CD4-positive, alpha-beta memory T cell (primary cell): ENCODE measurements at regions not wholly inside any gene's neighbourhood (a gene's known extent, or its start where the extent isn't known, plus 50 kb on each side); places are given as distances from the start of the nearest gene placed in this dataset.

ENCODE experiments used
- CTCF ChIA-PET: fragments of 350-600 bp; sonication (Branson Sonifier 250); formaldehyde crosslinking; loops from one replicate; lab custom pipeline; 2021; ENCODE audit warnings: inconsistent platforms; ENCODE audit not compliant: partially characterized antibody; lab: Charles Lee
- POLR2A ChIA-PET: fragments of 350-600 bp; sonication (Branson Sonifier 250); formaldehyde crosslinking; loops from one replicate; lab custom pipeline; 2021; ENCODE audit not compliant: partially characterized antibody; lab: Charles Lee
- DNase-seq, 5 donors: peaks; one replicate each; pipeline versions ENCODE4 v3.0.0 to v3.0.0-alpha.2; 2020 to 2022; ENCODE audit warnings: mixed read lengths in 1 of 5
- H3K27ac ChIP-seq: one replicate; pipeline ENCODE4 v1.7.0; 2013; ENCODE audit warnings: low read depth, low read length
- H3K27me3 ChIP-seq: 2 replicates; pipeline ENCODE4 v1.7.0; 2013; ENCODE audit warnings: mild to moderate bottlenecking, low read length, moderate library complexity; ENCODE audit not compliant: insufficient read depth
- H3K36me3 ChIP-seq: 2 replicates; pipeline ENCODE4 v1.7.0; 2013; ENCODE audit warnings: mild to moderate bottlenecking, low read length, moderate library complexity; ENCODE audit not compliant: insufficient read depth
- H3K4me1 ChIP-seq: 2 replicates; pipeline ENCODE4 v1.7.0; 2013; ENCODE audit warnings: mild to moderate bottlenecking, low read length, moderate library complexity; ENCODE audit not compliant: insufficient read depth
- H3K4me3 ChIP-seq, 2 donors: one replicate each; pipeline ENCODE4 v1.7.0; 2013; ENCODE audit warnings: low read length in 2 of 2, mild to moderate bottlenecking in 1 of 2
- H3K9me3 ChIP-seq, 2 donors: one replicate each; pipeline ENCODE4 v1.7.0; 2013; ENCODE audit warnings: low read length in 2 of 2, control low read depth in 1 of 2; ENCODE audit not compliant: control insufficient read depth in 1 of 2
- H3K27ac Mint-ChIP-seq, 7 donors: one replicate each; pipeline ENCODE4 v1.8.0; 2020 to 2021; ENCODE audit warnings: mixed read lengths in 7 of 7, mild to moderate bottlenecking in 6 of 7, inconsistent platforms in 3 of 7, moderate library complexity in 3 of 7
- H3K27me3 Mint-ChIP-seq, 2 donors: one replicate each; pipeline ENCODE4 v1.8.0; 2020 to 2021; ENCODE audit warnings: mixed read lengths in 2 of 2
- H3K36me3 Mint-ChIP-seq, 2 donors: one replicate each; pipeline ENCODE4 v1.8.0; 2020 to 2021; ENCODE audit warnings: mixed read lengths in 2 of 2, inconsistent platforms in 1 of 2, mild to moderate bottlenecking in 1 of 2
- H3K4me1 Mint-ChIP-seq, 4 donors: one replicate each; pipeline ENCODE4 v1.8.0; 2020 to 2021; ENCODE audit warnings: mixed read lengths in 4 of 4, mild to moderate bottlenecking in 1 of 4
- H3K4me3 Mint-ChIP-seq, 8 donors: one replicate each; pipeline ENCODE4 v1.8.0; 2020 to 2021; ENCODE audit warnings: mixed read lengths in 8 of 8, mild to moderate bottlenecking in 7 of 8, moderate library complexity in 6 of 8, inconsistent platforms in 3 of 8
- H3K9me3 Mint-ChIP-seq, 8 donors: one replicate each; pipeline ENCODE4 v1.8.0; 2020 to 2021; ENCODE audit warnings: mixed read lengths in 8 of 8, mild to moderate bottlenecking in 5 of 8, inconsistent platforms in 3 of 8, moderate library complexity in 1 of 8
- intact Hi-C: fragments of 100-400 bp; cut with micrococcal nuclease; formaldehyde crosslinking; loops from one replicate; pipeline ENCODE4 v1.15.1; 2023

- Histone ChIP-seq H3K4me1 (no peaks in the 10 kb centered on the region), H3K27ac (no peak overlapping the region), H3K4me3 (no peak overlapping the region), H3K36me3 (no peaks in the 10 kb centered on the region), H3K27me3 (no peaks in the 10 kb centered on the region), H3K9me3 (no peaks in the 10 kb centered on the region)
- Mint-ChIP-seq H3K9me3 (no peaks in the 10 kb centered on the region), H3K27me3 (peaks cover 5 to 6% of the 10 kb centered on the region in 2 donors), H3K4me3 (no peak overlapping the region), H3K27ac (no peak overlapping the region), H3K36me3 (no peaks in the 10 kb centered on the region), H3K4me1 (no peaks in the 10 kb centered on the region)
- intact Hi-C loops: no loop called here
- DNase-seq: no peak
- CTCF ChIA-PET: no interaction called here
- POLR2A ChIA-PET: no interaction called here
Measured at GRCh38 chr15:77860071-77860691, 217.3 kb downstream of the TBC1D2B start.

DNA sequence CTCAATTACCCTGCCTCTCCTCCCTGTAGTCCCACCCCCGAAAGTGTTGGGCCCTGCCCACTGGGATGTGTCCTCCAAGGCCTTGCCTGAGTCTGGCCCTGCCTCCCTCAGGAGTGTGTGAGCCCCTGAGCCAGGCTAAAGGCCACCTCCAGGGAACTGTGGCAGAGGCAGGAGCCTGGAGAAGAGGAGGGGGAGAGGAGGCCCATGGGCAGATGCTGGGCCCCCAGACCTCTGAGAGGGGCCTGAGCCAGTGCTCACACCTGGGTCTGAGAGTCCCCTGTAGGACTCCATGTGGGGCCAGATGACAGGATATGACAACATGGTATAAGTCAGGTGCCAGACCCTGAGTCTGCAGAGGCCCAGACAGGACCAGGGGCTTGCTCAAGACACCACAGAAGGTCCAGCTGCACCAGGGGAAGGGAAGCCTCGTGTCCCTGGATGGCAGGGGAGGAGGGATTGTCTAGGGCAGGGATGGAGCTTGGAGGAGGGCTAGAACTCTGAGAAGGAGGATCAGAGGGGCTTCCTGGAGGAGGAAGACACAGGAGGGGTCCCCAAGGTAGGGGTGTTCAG lies 217.9 kb downstream of the TBC1D2B start:
- H3K4me1 ChIP-seq: no peaks in the 10 kb centered on the region
- POLR2A ChIA-PET: no interaction called here
- Mint-ChIP-seq H3K4me3 (no peak overlapping the region), H3K4me1 (no peaks in the 10 kb centered on the region), H3K9me3 (no peaks in the 10 kb centered on the region), H3K27ac (no peak overlapping the region), H3K27me3 (peaks cover 5 to 6% of the 10 kb centered on the region in 2 donors), H3K36me3 (no peaks in the 10 kb centered on the region)
- H3K27me3 ChIP-seq: no peaks in the 10 kb centered on the region
- CTCF ChIA-PET: no interaction called here
- H3K27ac ChIP-seq: no peak overlapping the region
- intact Hi-C loops: no loop called here
- no peaks in the 10 kb centered on the region for H3K36me3 ChIP-seq
- no peak overlapping the region for H3K4me3 ChIP-seq
- no peaks in the 10 kb centered on the region for H3K9me3 ChIP-seq
- DNase-seq: no peak

DNA sequence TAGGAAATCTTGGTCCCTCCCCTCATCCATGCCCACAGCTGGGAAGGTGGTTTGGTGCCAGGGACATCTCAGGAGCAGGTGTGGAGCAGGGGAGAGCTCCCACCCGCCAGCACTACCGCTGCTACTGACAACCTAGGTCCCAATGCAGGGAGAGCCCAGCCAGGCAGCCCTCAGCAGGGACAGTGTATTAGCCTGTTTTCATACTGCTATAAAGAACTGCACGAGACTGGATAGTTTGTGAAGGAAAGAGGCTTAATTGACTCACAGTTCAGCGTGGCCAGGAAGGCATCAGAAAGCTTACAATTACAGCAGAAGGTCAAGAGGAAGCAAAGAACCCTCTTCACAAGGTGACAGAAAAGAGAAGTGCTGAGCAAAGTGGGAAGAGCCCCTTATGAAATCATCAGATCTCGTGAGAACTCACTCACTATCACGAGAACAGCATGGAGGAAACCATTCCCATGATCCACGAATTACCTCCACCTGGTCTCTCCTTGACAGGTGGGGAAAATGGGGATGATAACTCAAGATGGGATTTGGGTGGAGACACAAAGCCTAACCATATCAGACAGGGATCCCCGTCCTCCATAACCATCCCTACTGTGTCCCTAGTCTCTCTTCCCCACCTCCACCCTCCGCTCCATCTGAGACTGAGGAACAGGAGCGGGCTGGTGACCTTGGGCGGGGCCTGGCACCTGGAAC lies 218.6 kb downstream of the TBC1D2B start:
- no peaks in the 10 kb centered on the region for H3K4me1 Mint-ChIP-seq
- H3K27me3 Mint-ChIP-seq: peaks cover 5 to 7% of the 10 kb centered on the region in 2 donors
- ChIA-PET POLR2A (no interaction called here), CTCF (no interaction called here)
- no peak for DNase-seq
- Histone ChIP-seq H3K27ac (no peak overlapping the region), H3K36me3 (no peaks in the 10 kb centered on the region), H3K4me1 (no peaks in the 10 kb centered on the region), H3K4me3 (no peak overlapping the region), H3K9me3 (no peaks in the 10 kb centered on the region), H3K27me3 (no peaks in the 10 kb centered on the region)
- H3K36me3 Mint-ChIP-seq: no peaks in the 10 kb centered on the region
- no peak overlapping the region for H3K27ac Mint-ChIP-seq
- H3K4me3 Mint-ChIP-seq: no peak overlapping the region
- H3K9me3 Mint-ChIP-seq: no peaks in the 10 kb centered on the region
- intact Hi-C loops: no loop called here

GRCh38 chr15:77857419-77857818 lies 220.1 kb downstream of the TBC1D2B start:
- Mint-ChIP-seq H3K27me3 (peaks cover 4 to 8% of the 10 kb centered on the region in 2 donors), H3K36me3 (no peaks in the 10 kb centered on the region), H3K9me3 (no peaks in the 10 kb centered on the region), H3K4me3 (no peak overlapping the region), H3K4me1 (no peaks in the 10 kb centered on the region), H3K27ac (no peak overlapping the region)
- CTCF ChIA-PET: no interaction called here
- Histone ChIP-seq H3K27me3 (no peaks in the 10 kb centered on the region), H3K9me3 (no peaks in the 10 kb centered on the region), H3K36me3 (no peaks in the 10 kb centered on the region), H3K27ac (no peak overlapping the region), H3K4me1 (no peaks in the 10 kb centered on the region), H3K4me3 (no peak overlapping the region)
- intact Hi-C loops: no loop called here
- DNase-seq: no peak
- POLR2A ChIA-PET: no interaction called here

DNA sequence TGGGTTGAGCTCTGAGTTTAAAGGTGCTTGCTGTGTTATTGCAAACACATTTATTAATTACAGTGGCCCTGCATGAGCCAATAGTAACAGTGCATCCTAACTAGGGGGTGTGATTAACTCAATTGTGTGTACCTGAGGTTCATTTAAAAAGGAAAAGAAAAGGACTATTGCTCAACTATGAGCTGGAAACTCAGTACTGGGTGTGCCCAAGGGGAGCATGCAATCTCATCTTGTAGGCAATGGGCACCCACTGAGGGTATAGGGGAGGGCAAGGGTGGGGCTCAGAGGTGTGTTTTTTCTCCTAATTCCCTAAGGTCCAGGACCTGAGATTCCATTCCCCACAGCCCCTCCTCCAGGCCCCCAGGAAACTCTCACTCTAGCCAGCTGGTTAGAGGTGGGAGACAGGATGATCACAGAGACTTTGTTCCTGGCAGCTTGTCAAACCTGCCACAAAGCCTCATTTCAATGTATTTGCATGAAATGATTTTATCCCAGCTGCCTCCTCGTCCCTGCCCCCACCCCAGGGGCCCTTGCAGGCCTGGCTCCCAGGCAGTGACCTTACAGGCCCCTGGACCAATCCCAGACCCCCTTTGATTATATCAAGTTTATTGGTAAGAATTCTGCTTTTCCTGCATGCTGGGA lies 220.7 kb downstream of the TBC1D2B start:
- Mint-ChIP-seq H3K36me3 (no peaks in the 10 kb centered on the region), H3K27me3 (peaks cover 9 to 12% of the 10 kb centered on the region in 2 donors), H3K9me3 (no peaks in the 10 kb centered on the region), H3K27ac (no peak overlapping the region), H3K4me1 (no peaks in the 10 kb centered on the region), H3K4me3 (no peak overlapping the region)
- Histone ChIP-seq H3K27ac (no peak overlapping the region), H3K36me3 (no peaks in the 10 kb centered on the region), H3K4me1 (no peaks in the 10 kb centered on the region), H3K9me3 (no peaks in the 10 kb centered on the region), H3K4me3 (no peak overlapping the region), H3K27me3 (no peaks in the 10 kb centered on the region)
- no peak for DNase-seq
- POLR2A ChIA-PET: no interaction called here
- CTCF ChIA-PET: no interaction called here
- intact Hi-C loops: no loop called here

DNA sequence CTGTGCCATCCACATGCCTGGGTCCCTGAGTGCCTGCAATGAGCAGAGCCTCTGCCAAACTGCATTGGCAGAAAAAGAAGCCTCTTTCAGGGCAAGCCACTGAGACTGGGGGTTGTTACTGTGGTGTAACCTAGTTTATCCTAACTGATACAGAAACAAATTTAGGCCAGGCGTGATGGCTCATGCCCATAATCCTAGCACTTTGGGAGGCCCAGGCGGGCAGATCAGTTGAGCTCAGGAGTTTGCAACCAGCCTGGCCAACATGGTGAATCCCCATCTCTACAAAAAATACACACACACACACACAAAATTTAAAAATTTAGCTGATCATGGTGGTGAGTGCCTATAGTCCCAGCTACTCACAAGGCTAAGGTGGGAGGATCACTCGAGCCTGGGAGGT lies 221.6 kb downstream of the TBC1D2B start:
- Mint-ChIP-seq H3K27ac (no peak overlapping the region), H3K9me3 (peaks cover 0 to 2% (median 0%) of the 10 kb centered on the region in 8 donors), H3K27me3 (peaks cover 12% of the 10 kb centered on the region in 2 donors), H3K4me3 (no peak overlapping the region), H3K36me3 (no peaks in the 10 kb centered on the region), H3K4me1 (no peaks in the 10 kb centered on the region)
- Histone ChIP-seq H3K4me1 (no peaks in the 10 kb centered on the region), H3K27ac (no peak overlapping the region), H3K9me3 (no peaks in the 10 kb centered on the region), H3K4me3 (no peak overlapping the region), H3K27me3 (no peaks in the 10 kb centered on the region), H3K36me3 (no peaks in the 10 kb centered on the region)
- intact Hi-C loops: no loop called here
- ChIA-PET POLR2A (no interaction called here), CTCF (interaction anchor here (0.7 kb wide), 1 partner anchor 112 kb away, joined by 3 read pairs; no protein-coding TSS in a partner anchor)
- no peak for DNase-seq

DNA sequence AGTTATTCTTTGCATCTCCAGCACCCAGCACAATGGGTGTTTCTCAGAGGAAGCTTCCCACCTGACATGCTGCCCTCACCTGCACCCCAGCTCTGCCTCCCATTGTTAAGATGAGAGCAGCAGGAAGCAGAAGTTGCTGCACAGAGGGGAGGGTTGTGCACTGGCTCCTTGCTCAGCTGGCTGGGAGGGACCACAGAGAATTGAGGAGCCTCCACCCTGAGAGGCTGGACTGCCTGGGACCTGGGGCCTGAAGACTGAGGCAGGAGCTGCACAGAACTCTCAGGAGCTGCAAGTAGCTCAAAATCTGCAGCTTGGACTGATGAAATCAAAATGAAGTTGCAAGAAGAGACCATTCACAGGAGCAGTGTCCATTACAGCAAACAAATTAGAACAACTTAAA lies 222.3 kb upstream of the LINGO1 start:
- Mint-ChIP-seq H3K9me3 (peaks cover 0 to 4% (median 1%) of the 10 kb centered on the region in 8 donors), H3K4me3 (no peak overlapping the region), H3K4me1 (no peaks in the 10 kb centered on the region), H3K27me3 (peaks cover 12 to 15% of the 10 kb centered on the region in 2 donors), H3K36me3 (no peaks in the 10 kb centered on the region), H3K27ac (no peak overlapping the region)
- Histone ChIP-seq H3K27ac (no peak overlapping the region), H3K4me3 (no peak overlapping the region), H3K9me3 (no peaks in the 10 kb centered on the region), H3K36me3 (no peaks in the 10 kb centered on the region), H3K4me1 (no peaks in the 10 kb centered on the region), H3K27me3 (no peaks in the 10 kb centered on the region)
- POLR2A ChIA-PET: no interaction called here
- DNase-seq: no peak
- intact Hi-C loops: no loop called here
- CTCF ChIA-PET: no interaction called here
